SK-N-MC (cell line): ENCODE measurements at regions not wholly inside any gene's neighbourhood (a gene's known extent, or its start where the extent isn't known, plus 50 kb on each side); places are given as distances from the start of the nearest gene placed in this dataset.

Experiments used
- DNase-seq: peaks from one replicate; pipeline ENCODE4 v3.0.0-alpha.2; 2011; ENCODE audit warnings: low read depth, low spot score
- H3K27ac ChIP-seq: fragments of 200-600 bp; sonication (generic); 2 replicates; pipeline ENCODE4 v1.5.1; 2016; ENCODE audit warnings: mixed run types
- H3K36me3 ChIP-seq: fragments of 200-600 bp; sonication (generic); 2 replicates; pipeline ENCODE4 v1.6.1; 2017; ENCODE audit warnings: antibody characterized with exemption, low read length, mixed read lengths; ENCODE audit not compliant: insufficient read depth
- H3K4me3 ChIP-seq: fragments of 200-600 bp; sonication (generic); 2 replicates; pipeline ENCODE4 v1.5.1; 2016
- H3K9ac ChIP-seq: fragments of 200-600 bp; sonication (generic); 2 replicates; pipeline ENCODE4 v1.8.0; 2017; ENCODE audit warnings: mixed run types, mixed read lengths; ENCODE audit not compliant: insufficient read length
- H3K9me3 ChIP-seq: fragments of 200-600 bp; sonication (generic); 2 replicates; pipeline ENCODE4 v1.6.1; 2017; ENCODE audit warnings: low read depth, mild to moderate bottlenecking, antibody characterized with exemption, low read length, moderate library complexity, mixed read lengths
- EZH2 ChIP-seq: fragments of 200-600 bp; sonication (generic); IDR thresholded peaks from one replicate; pipeline ENCODE4 v1.6.1; 2017; ENCODE audit warnings: antibody characterized with exemption
- FOXP2 ChIP-seq: optimal IDR thresholded peaks from 2 replicates; pipeline ENCODE3; 2011; ENCODE audit warnings: mild to moderate bottlenecking, moderate library complexity; ENCODE audit not compliant: insufficient read depth; ENCODE audit errors: extremely low read length, control extremely low read depth
- POLR2AphosphoS5 ChIP-seq: IDR thresholded peaks from 2 replicates; pipeline ENCODE4 v1.6.1; 2012; ENCODE audit warnings: mild to moderate bottlenecking, low read depth, low read length, borderline replicate concordance

GRCh38 chr18:78041218-78041617 is 791.6 kb downstream of the GALR1 start:
- Histone ChIP-seq H3K9ac (no peak overlapping the region), H3K9me3 (no peaks in the 10 kb centered on the region), H3K27ac (no peak overlapping the region)

GRCh38 chr18:78046631-78047030 is 797.0 kb downstream of the GALR1 start:
- Histone ChIP-seq H3K9ac (no peak overlapping the region), H3K36me3 (no peaks in the 10 kb centered on the region), H3K9me3 (no peaks in the 10 kb centered on the region), H3K27ac (no peak overlapping the region), H3K4me3 (no peak overlapping the region)
- no peak for DNase-seq
- no peak for TF ChIP-seq POLR2AphosphoS5
- no peak for TF ChIP-seq FOXP2
- no peak for TF ChIP-seq EZH2

More at GRCh38 chr18:78041218-78041617, 791.6 kb downstream of the GALR1 start:
- Histone ChIP-seq H3K4me3 (no peak overlapping the region), H3K36me3 (no peaks in the 10 kb centered on the region)
- TF ChIP-seq FOXP2: no peak
- no peak for TF ChIP-seq EZH2
- no peak for TF ChIP-seq POLR2AphosphoS5
- no peak for DNase-seq

- H3K9me3 ChIP-seq: no peaks in the 10 kb centered on the region
- TF ChIP-seq EZH2 (no peak), FOXP2 (no peak)
- DNase-seq: no peak
- no peak overlapping the region for H3K9ac ChIP-seq
- no peaks in the 10 kb centered on the region for H3K36me3 ChIP-seq
- H3K4me3 ChIP-seq: no peak overlapping the region
- no peak overlapping the region for H3K27ac ChIP-seq
These were observed 799.6 kb downstream of the GALR1 start for GRCh38 chr18:78049281-78049680.

- Histone ChIP-seq H3K36me3 (no peaks in the 10 kb centered on the region), H3K4me3 (no peak overlapping the region), H3K27ac (no peak overlapping the region), H3K9me3 (no peaks in the 10 kb centered on the region), H3K9ac (no peak overlapping the region)
- TF ChIP-seq FOXP2 (no peak), EZH2 (no peak), POLR2AphosphoS5 (no peak)
- no peak for DNase-seq
These were observed 805.2 kb downstream of the GALR1 start for GRCh38 chr18:78054801-78055200.

- H3K36me3 ChIP-seq: no peaks in the 10 kb centered on the region
- DNase-seq: no peak
- H3K4me3 ChIP-seq: no peak overlapping the region
- no peak for TF ChIP-seq EZH2
- TF ChIP-seq POLR2AphosphoS5: no peak
- TF ChIP-seq FOXP2: no peak
- no peaks in the 10 kb centered on the region for H3K9me3 ChIP-seq
- no peak overlapping the region for H3K9ac ChIP-seq
- H3K27ac ChIP-seq: no peak overlapping the region
These were observed 806.4 kb downstream of the GALR1 start for GRCh38 chr18:78056011-78056410.

- no peak overlapping the region for H3K4me3 ChIP-seq
- no peak overlapping the region for H3K9ac ChIP-seq
- no peak overlapping the region for H3K27ac ChIP-seq
- no peaks in the 10 kb centered on the region for H3K36me3 ChIP-seq
- no peak for DNase-seq
- H3K9me3 ChIP-seq: no peaks in the 10 kb centered on the region
- TF ChIP-seq EZH2 (no peak), POLR2AphosphoS5 (no peak), FOXP2 (no peak)
These were observed 820.4 kb downstream of the GALR1 start for GRCh38 chr18:78069784-78070664.

- Histone ChIP-seq H3K36me3 (no peaks in the 10 kb centered on the region), H3K4me3 (no peak overlapping the region), H3K9me3 (no peaks in the 10 kb centered on the region), H3K27ac (no peak overlapping the region), H3K9ac (no peak overlapping the region)
- no peak for DNase-seq
- no peak for TF ChIP-seq POLR2AphosphoS5
- no peak for TF ChIP-seq FOXP2
These were observed 821.6 kb downstream of the GALR1 start for GRCh38 chr18:78071166-78071710.

GRCh38 chr18:78071776-78072175 is 822.1 kb downstream of the GALR1 start:
- Histone ChIP-seq H3K4me3 (no peak overlapping the region), H3K9ac (no peak overlapping the region), H3K27ac (no peak overlapping the region), H3K9me3 (no peaks in the 10 kb centered on the region), H3K36me3 (no peaks in the 10 kb centered on the region)
- TF ChIP-seq EZH2: no peak
- no peak for TF ChIP-seq FOXP2
- TF ChIP-seq POLR2AphosphoS5: no peak
- no peak for DNase-seq
